Liver (tissue), 8 donors: ENCODE measurements at regions not wholly inside any gene's neighbourhood (a gene's known extent, or its start where the extent isn't known, plus 50 kb on each side); places are given as distances from the start of the nearest gene placed in this dataset.

ENCODE experiments used
- DNase-seq: peaks from one replicate; pipeline ENCODE4 v3.0.0-alpha.2; 2017; ENCODE audit warnings: low spot score
- H3K27ac ChIP-seq, 2 donors: one replicate each; pipeline ENCODE4 v1.7.0; 2013; ENCODE audit warnings: inconsistent platforms in 2 of 2, low read length in 2 of 2, control low read depth in 1 of 2, low read depth in 1 of 2, mild to moderate bottlenecking in 1 of 2
- H3K27me3 ChIP-seq, 4 donors: one replicate each; pipeline versions ENCODE4 v1.6.1 to v1.7.0; 2013; ENCODE audit warnings: low read length in 3 of 4, inconsistent platforms in 1 of 4, mild to moderate bottlenecking in 1 of 4, moderate library complexity in 1 of 4; ENCODE audit not compliant: control insufficient read depth in 4 of 4, insufficient read depth in 4 of 4
- H3K36me3 ChIP-seq, 4 donors: one replicate each; pipeline versions ENCODE4 v1.6.1 to v1.7.0; 2013; ENCODE audit warnings: low read length in 3 of 4, mild to moderate bottlenecking in 3 of 4, low read depth in 1 of 4, moderate library complexity in 1 of 4; ENCODE audit not compliant: control insufficient read depth in 4 of 4, insufficient read depth in 3 of 4
- H3K4me1 ChIP-seq, 4 donors: one replicate each; pipeline versions ENCODE4 v1.6.1 to v1.7.0; 2013; ENCODE audit warnings: low read length in 3 of 4, mild to moderate bottlenecking in 3 of 4, moderate library complexity in 1 of 4; ENCODE audit not compliant: control insufficient read depth in 4 of 4, insufficient read depth in 4 of 4
- H3K4me3 ChIP-seq, 3 donors: one replicate each; pipeline versions ENCODE4 v1.6.1 to v1.7.0; 2013; ENCODE audit warnings: low read length in 3 of 3, control low read depth in 1 of 3, low read depth in 1 of 3, mild to moderate bottlenecking in 1 of 3
- H3K9ac ChIP-seq, 2 donors: one replicate each; pipeline ENCODE4 v1.7.0; 2013; ENCODE audit warnings: low read length in 2 of 2, mild to moderate bottlenecking in 2 of 2, moderate library complexity in 2 of 2, control low read depth in 1 of 2, low read depth in 1 of 2
- H3K9me3 ChIP-seq, 4 donors: one replicate each; pipeline versions ENCODE4 v1.6.1 to v1.7.0; 2013; ENCODE audit warnings: low read length in 3 of 4; ENCODE audit not compliant: control insufficient read depth in 4 of 4
- EGR1 ChIP-seq, 2 donors: IDR thresholded peaks; 2 replicates each; pipeline ENCODE4 v1.6.1; 2016 to 2018; ENCODE audit warnings: antibody characterized with exemption in 2 of 2, low read depth in 2 of 2
- FOXA1 ChIP-seq: IDR thresholded peaks from 2 replicates; pipeline ENCODE4 v1.6.1; 2016; ENCODE audit warnings: antibody characterized with exemption
- FOXA2 ChIP-seq: IDR thresholded peaks from 2 replicates; pipeline ENCODE4 v1.6.1; 2016; ENCODE audit warnings: antibody characterized with exemption
- GABPA ChIP-seq, 2 donors: IDR thresholded peaks in 1 of 2; conservative IDR thresholded peaks in 1 of 2; 2 replicates each; pipeline ENCODE4 v1.6.1; 2016; ENCODE audit warnings: antibody characterized with exemption in 2 of 2, mild to moderate bottlenecking in 1 of 2, moderate library complexity in 1 of 2
- HNF4A ChIP-seq, 2 donors: conservative IDR thresholded peaks; 2 replicates each; pipeline ENCODE4 v1.6.1; 2016; ENCODE audit warnings: antibody characterized with exemption in 2 of 2, mild to moderate bottlenecking in 2 of 2
- HNF4G ChIP-seq: IDR thresholded peaks from 2 replicates; pipeline ENCODE4 v1.6.1; 2016; ENCODE audit warnings: antibody characterized with exemption
- JUND ChIP-seq, 2 donors: IDR thresholded peaks; 2 replicates each; pipeline ENCODE4 v1.6.1; 2016; ENCODE audit warnings: antibody characterized with exemption in 2 of 2
- NR2F2 ChIP-seq: IDR thresholded peaks from 2 replicates; pipeline ENCODE4 v1.6.1; 2016; ENCODE audit warnings: antibody characterized with exemption
- RAD21 ChIP-seq, 2 donors: IDR thresholded peaks; 2 replicates each; pipeline ENCODE4 v1.6.1; 2016; ENCODE audit warnings: antibody characterized with exemption in 2 of 2, mild to moderate bottlenecking in 2 of 2
- RXRA ChIP-seq, 2 donors: IDR thresholded peaks; 2 replicates each; pipeline ENCODE4 v1.6.1; 2017 to 2018; ENCODE audit warnings: antibody characterized with exemption in 2 of 2, mild to moderate bottlenecking in 1 of 2
- SP1 ChIP-seq: IDR thresholded peaks from 2 replicates; pipeline ENCODE4 v1.6.1; 2018; ENCODE audit warnings: antibody characterized with exemption, mild to moderate bottlenecking
- TAF1 ChIP-seq: conservative IDR thresholded peaks from 2 replicates; pipeline ENCODE4 v1.6.1; 2016; ENCODE audit warnings: antibody characterized with exemption, mild to moderate bottlenecking
- YY1 ChIP-seq: IDR thresholded peaks from 2 replicates; pipeline ENCODE4 v1.6.1; 2016; ENCODE audit warnings: antibody characterized with exemption, mild to moderate bottlenecking
- WGBS: extraction: QIAGEN DNeasy Blood & Tissue Kit; methylation state at CpG from one replicate; pipeline ENCODE4 v1.1.7; 2013; 5-methylcytosine and 5-hydroxymethylcytosine counted together
- TF ChIP-seq, protein P1 (sequence below): IDR thresholded peaks from 2 replicates; pipeline ENCODE4 v1.6.1; 2016; ENCODE audit warnings: antibody characterized with exemption
- TF ChIP-seq, protein P2 (sequence below): fragments of 150-350 bp; IDR thresholded peaks from 2 replicates; pipeline ENCODE4 v1.5.1; 2017; ENCODE audit warnings: improper control_type of control experiment, low read depth, low read length; ENCODE audit not compliant: missing input control
- TF ChIP-seq, protein P3 (sequence below): IDR thresholded peaks from 2 replicates; pipeline ENCODE4 v1.6.1; 2016; ENCODE audit warnings: antibody characterized with exemption
- TF ChIP-seq, protein P4 (sequence below): IDR thresholded peaks from 2 replicates; pipeline ENCODE4 v1.6.1; 2016; ENCODE audit warnings: antibody characterized with exemption
- TF ChIP-seq, protein P5 (sequence below): IDR thresholded peaks from 2 replicates; pipeline ENCODE4 v1.6.1; 2016; ENCODE audit warnings: antibody characterized with exemption, mild to moderate bottlenecking
- donor health status: healthy.
- donor health status: healthy.
- donor health status: healthy.
- donor health status: healthy.
- donor health status: healthy.

DNA sequence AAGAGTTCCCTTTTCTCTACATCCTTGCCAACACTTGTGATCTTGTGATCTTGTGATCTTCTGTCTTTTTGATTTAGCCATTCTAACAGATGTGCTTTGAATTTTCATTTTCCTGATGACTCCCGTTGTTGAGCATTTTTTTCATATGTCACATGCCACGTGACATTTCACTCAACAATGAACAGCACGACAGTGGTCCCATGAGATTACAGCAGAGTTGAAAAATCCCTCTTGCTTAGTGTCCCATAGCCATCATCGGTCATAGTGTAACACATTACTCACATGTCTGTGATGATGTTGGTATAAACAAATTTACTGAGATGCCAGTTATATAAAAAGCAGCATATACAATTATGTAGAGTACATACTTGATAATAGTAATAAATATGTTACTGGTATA is 256.1 kb upstream of the OBI1 start:
- peaks cover 0 to 20% (median 5%) of the 10 kb centered on the region in 4 donors for H3K4me1 ChIP-seq
- no peak overlapping the region for H3K9ac ChIP-seq
- no peaks in the 10 kb centered on the region for H3K9me3 ChIP-seq
- H3K4me3 ChIP-seq = no peak overlapping the region
- no peak overlapping the region for H3K27ac ChIP-seq
- no peaks in the 10 kb centered on the region for H3K36me3 ChIP-seq
- no peaks in the 10 kb centered on the region for H3K27me3 ChIP-seq
- TF ChIP-seq, protein P1, sequence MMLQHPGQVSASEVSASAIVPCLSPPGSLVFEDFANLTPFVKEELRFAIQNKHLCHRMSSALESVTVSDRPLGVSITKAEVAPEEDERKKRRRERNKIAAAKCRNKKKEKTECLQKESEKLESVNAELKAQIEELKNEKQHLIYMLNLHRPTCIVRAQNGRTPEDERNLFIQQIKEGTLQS = no peak
- no peak for TF ChIP-seq HNF4G
- TF ChIP-seq NR2F2 = no peak
- TF ChIP-seq RXRA (IDR thresholded peaks at IDR 0.05) = no peak
- TF ChIP-seq, protein P2, sequence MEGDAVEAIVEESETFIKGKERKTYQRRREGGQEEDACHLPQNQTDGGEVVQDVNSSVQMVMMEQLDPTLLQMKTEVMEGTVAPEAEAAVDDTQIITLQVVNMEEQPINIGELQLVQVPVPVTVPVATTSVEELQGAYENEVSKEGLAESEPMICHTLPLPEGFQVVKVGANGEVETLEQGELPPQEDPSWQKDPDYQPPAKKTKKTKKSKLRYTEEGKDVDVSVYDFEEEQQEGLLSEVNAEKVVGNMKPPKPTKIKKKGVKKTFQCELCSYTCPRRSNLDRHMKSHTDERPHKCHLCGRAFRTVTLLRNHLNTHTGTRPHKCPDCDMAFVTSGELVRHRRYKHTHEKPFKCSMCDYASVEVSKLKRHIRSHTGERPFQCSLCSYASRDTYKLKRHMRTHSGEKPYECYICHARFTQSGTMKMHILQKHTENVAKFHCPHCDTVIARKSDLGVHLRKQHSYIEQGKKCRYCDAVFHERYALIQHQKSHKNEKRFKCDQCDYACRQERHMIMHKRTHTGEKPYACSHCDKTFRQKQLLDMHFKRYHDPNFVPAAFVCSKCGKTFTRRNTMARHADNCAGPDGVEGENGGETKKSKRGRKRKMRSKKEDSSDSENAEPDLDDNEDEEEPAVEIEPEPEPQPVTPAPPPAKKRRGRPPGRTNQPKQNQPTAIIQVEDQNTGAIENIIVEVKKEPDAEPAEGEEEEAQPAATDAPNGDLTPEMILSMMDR = no peak
- TF ChIP-seq FOXA2 = no peak
- no peak for TF ChIP-seq GABPA (IDR thresholded peaks at IDR 0.05 in 1 of 2, conservative IDR thresholded peaks at IDR 0.05 in 1 of 2)
- no peak for TF ChIP-seq FOXA1
- TF ChIP-seq EGR1 (IDR thresholded peaks at IDR 0.05; ENCODE audit: low read depth in 2 of 2) = no peak
- TF ChIP-seq, protein P3, sequence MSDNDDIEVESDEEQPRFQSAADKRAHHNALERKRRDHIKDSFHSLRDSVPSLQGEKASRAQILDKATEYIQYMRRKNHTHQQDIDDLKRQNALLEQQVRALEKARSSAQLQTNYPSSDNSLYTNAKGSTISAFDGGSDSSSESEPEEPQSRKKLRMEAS = no peak
- TF ChIP-seq TAF1 = no peak
- TF ChIP-seq, protein P4, sequence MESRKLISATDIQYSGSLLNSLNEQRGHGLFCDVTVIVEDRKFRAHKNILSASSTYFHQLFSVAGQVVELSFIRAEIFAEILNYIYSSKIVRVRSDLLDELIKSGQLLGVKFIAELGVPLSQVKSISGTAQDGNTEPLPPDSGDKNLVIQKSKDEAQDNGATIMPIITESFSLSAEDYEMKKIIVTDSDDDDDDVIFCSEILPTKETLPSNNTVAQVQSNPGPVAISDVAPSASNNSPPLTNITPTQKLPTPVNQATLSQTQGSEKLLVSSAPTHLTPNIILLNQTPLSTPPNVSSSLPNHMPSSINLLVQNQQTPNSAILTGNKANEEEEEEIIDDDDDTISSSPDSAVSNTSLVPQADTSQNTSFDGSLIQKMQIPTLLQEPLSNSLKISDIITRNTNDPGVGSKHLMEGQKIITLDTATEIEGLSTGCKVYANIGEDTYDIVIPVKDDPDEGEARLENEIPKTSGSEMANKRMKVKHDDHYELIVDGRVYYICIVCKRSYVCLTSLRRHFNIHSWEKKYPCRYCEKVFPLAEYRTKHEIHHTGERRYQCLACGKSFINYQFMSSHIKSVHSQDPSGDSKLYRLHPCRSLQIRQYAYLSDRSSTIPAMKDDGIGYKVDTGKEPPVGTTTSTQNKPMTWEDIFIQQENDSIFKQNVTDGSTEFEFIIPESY = no peak
- no peak for TF ChIP-seq JUND (IDR thresholded peaks at IDR 0.05)
- TF ChIP-seq HNF4A (conservative IDR thresholded peaks at IDR 0.05) = no peak
- TF ChIP-seq YY1 = no peak
- TF ChIP-seq, protein P5, sequence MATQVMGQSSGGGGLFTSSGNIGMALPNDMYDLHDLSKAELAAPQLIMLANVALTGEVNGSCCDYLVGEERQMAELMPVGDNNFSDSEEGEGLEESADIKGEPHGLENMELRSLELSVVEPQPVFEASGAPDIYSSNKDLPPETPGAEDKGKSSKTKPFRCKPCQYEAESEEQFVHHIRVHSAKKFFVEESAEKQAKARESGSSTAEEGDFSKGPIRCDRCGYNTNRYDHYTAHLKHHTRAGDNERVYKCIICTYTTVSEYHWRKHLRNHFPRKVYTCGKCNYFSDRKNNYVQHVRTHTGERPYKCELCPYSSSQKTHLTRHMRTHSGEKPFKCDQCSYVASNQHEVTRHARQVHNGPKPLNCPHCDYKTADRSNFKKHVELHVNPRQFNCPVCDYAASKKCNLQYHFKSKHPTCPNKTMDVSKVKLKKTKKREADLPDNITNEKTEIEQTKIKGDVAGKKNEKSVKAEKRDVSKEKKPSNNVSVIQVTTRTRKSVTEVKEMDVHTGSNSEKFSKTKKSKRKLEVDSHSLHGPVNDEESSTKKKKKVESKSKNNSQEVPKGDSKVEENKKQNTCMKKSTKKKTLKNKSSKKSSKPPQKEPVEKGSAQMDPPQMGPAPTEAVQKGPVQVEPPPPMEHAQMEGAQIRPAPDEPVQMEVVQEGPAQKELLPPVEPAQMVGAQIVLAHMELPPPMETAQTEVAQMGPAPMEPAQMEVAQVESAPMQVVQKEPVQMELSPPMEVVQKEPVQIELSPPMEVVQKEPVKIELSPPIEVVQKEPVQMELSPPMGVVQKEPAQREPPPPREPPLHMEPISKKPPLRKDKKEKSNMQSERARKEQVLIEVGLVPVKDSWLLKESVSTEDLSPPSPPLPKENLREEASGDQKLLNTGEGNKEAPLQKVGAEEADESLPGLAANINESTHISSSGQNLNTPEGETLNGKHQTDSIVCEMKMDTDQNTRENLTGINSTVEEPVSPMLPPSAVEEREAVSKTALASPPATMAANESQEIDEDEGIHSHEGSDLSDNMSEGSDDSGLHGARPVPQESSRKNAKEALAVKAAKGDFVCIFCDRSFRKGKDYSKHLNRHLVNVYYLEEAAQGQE = no peak
- no peak for TF ChIP-seq SP1
- no peak for TF ChIP-seq RAD21 (IDR thresholded peaks at IDR 0.05)
- no peak for DNase-seq
- 92% methylated on average over 4 of the region's 4 CpGs for WGBS
